Naive B cell (primary cell): ENCODE measurements at regions not wholly inside any gene's neighbourhood (a gene's known extent, or its start where the extent isn't known, plus 50 kb on each side); places are given as distances from the start of the nearest gene placed in this dataset.
"Not testable (repeated sequence)": the region's sequence is repeated elsewhere in the genome, so short reads cannot be mapped to it uniquely, and the experiment has no call there.

Experiments
- ATAC-seq, 2 donors: fragments of 150-1000 bp; cut with Tn5 transposase; 2 replicates each; pipeline ENCODE4 v1.10.0; 2021; ENCODE audit warnings: low read depth in 2 of 2, mild to moderate bottlenecking in 2 of 2, moderate library complexity in 2 of 2
- DNase-seq: peaks from one replicate; pipeline ENCODE4 v3.0.0; 2022
- H3K27ac Mint-ChIP-seq, 6 donors: one replicate each; pipeline ENCODE4 v1.8.0; 2020 to 2022; ENCODE audit warnings: mild to moderate bottlenecking in 6 of 6, mixed read lengths in 6 of 6, moderate library complexity in 5 of 6, inconsistent platforms in 2 of 6
- H3K27me3 Mint-ChIP-seq, 3 donors: one replicate each; pipeline ENCODE4 v1.8.0; 2021 to 2022; ENCODE audit warnings: mixed read lengths in 3 of 3, mild to moderate bottlenecking in 1 of 3
- H3K36me3 Mint-ChIP-seq, 2 donors: one replicate each; pipeline ENCODE4 v1.8.0; 2020 to 2022; ENCODE audit warnings: mixed read lengths in 2 of 2, inconsistent platforms in 1 of 2, mild to moderate bottlenecking in 1 of 2
- H3K4me1 Mint-ChIP-seq, 3 donors: one replicate each; pipeline ENCODE4 v1.8.0; 2020 to 2022; ENCODE audit warnings: mixed read lengths in 3 of 3, inconsistent platforms in 1 of 3, mild to moderate bottlenecking in 1 of 3, moderate library complexity in 1 of 3
- H3K4me3 Mint-ChIP-seq, 8 donors: one replicate each; pipeline ENCODE4 v1.8.0; 2020 to 2022; ENCODE audit warnings: mild to moderate bottlenecking in 8 of 8, mixed read lengths in 8 of 8, moderate library complexity in 8 of 8, inconsistent platforms in 2 of 8
- H3K9me3 Mint-ChIP-seq, 7 donors: one replicate each; pipeline ENCODE4 v1.8.0; 2020 to 2022; ENCODE audit warnings: mixed read lengths in 7 of 7, mild to moderate bottlenecking in 5 of 7, inconsistent platforms in 2 of 7, moderate library complexity in 1 of 7

GRCh38 chrX:144494074-144494473 lies 610.2 kb downstream of the UBE2NL start:
- H3K4me3 Mint-ChIP-seq = no peak overlapping the region
- ATAC-seq (no peak), DNase-seq (no peak)
- H3K9me3 Mint-ChIP-seq = peaks cover 0 to 3% (median 0%) of the 10 kb centered on the region in 7 donors
- H3K4me1 Mint-ChIP-seq = no peaks in the 10 kb centered on the region
- H3K27ac Mint-ChIP-seq = no peak overlapping the region
- no peaks in the 10 kb centered on the region for H3K27me3 Mint-ChIP-seq
- H3K36me3 Mint-ChIP-seq = no peaks in the 10 kb centered on the region

GRCh38 chrX:144531877-144532276 lies 648.0 kb downstream of the UBE2NL start:
- ATAC-seq (no peak), DNase-seq (no peak)
- Mint-ChIP-seq H3K27ac (no peak overlapping the region), H3K9me3 (peaks cover 2 to 13% (median 5%) of the 10 kb centered on the region in 7 donors), H3K27me3 (no peaks in the 10 kb centered on the region), H3K4me3 (no peak overlapping the region), H3K36me3 (no peaks in the 10 kb centered on the region), H3K4me1 (no peaks in the 10 kb centered on the region)

GRCh38 chrX:144566592-144566991 lies 680.7 kb upstream of the SPANXN1 start:
- H3K27me3 Mint-ChIP-seq = no peaks in the 10 kb centered on the region

GRCh38 chrX:144586756-144587155 lies 660.5 kb upstream of the SPANXN1 start:
- no peaks in the 10 kb centered on the region for H3K36me3 Mint-ChIP-seq
- H3K27ac Mint-ChIP-seq = no peak overlapping the region
- no peaks in the 10 kb centered on the region for H3K4me1 Mint-ChIP-seq
- H3K9me3 Mint-ChIP-seq = peaks cover 0 to 11% (median 4%) of the 10 kb centered on the region in 7 donors
- no peak overlapping the region for H3K4me3 Mint-ChIP-seq
- H3K27me3 Mint-ChIP-seq = no peaks in the 10 kb centered on the region
- DNase-seq (no peak), ATAC-seq (no peak)

More at GRCh38 chrX:144566592-144566991, 680.7 kb upstream of the SPANXN1 start:
- no peaks in the 10 kb centered on the region for H3K36me3 Mint-ChIP-seq
- H3K9me3 Mint-ChIP-seq = peaks cover 0 to 8% (median 0%) of the 10 kb centered on the region in 7 donors
- ATAC-seq = no peak
- no peak overlapping the region for H3K27ac Mint-ChIP-seq
- H3K4me3 Mint-ChIP-seq = no peak overlapping the region
- H3K4me1 Mint-ChIP-seq = no peaks in the 10 kb centered on the region
- no peak for DNase-seq

- Mint-ChIP-seq H3K27me3 (no peaks in the 10 kb centered on the region), H3K4me1 (no peaks in the 10 kb centered on the region), H3K27ac (no peak overlapping the region), H3K9me3 (peaks cover 0 to 18% (median 3%) of the 10 kb centered on the region in 7 donors), H3K36me3 (no peaks in the 10 kb centered on the region), H3K4me3 (no peak overlapping the region)
- DNase-seq (no peak), ATAC-seq (no peak)
Measured at GRCh38 chrX:144592036-144592435, 655.3 kb upstream of the SPANXN1 start.

- Mint-ChIP-seq H3K27ac (no peak overlapping the region), H3K4me1 (no peaks in the 10 kb centered on the region), H3K27me3 (no peaks in the 10 kb centered on the region)
Measured at GRCh38 chrX:144601010-144601409, 646.3 kb upstream of the SPANXN1 start.

GRCh38 chrX:144612076-144612475 lies 635.2 kb upstream of the SPANXN1 start:
- H3K4me3 Mint-ChIP-seq = no peak overlapping the region
- ATAC-seq (no peak), DNase-seq (no peak)
- H3K36me3 Mint-ChIP-seq = no peaks in the 10 kb centered on the region
- peaks cover 0 to 6% (median 2%) of the 10 kb centered on the region in 7 donors for H3K9me3 Mint-ChIP-seq
- no peaks in the 10 kb centered on the region for H3K4me1 Mint-ChIP-seq
- no peaks in the 10 kb centered on the region for H3K27me3 Mint-ChIP-seq
- H3K27ac Mint-ChIP-seq = no peak overlapping the region

More at GRCh38 chrX:144601010-144601409, 646.3 kb upstream of the SPANXN1 start:
- no peaks in the 10 kb centered on the region for H3K36me3 Mint-ChIP-seq
- no peak for ATAC-seq
- DNase-seq = no peak
- H3K4me3 Mint-ChIP-seq = no peak overlapping the region
- no peaks in the 10 kb centered on the region for H3K9me3 Mint-ChIP-seq

GRCh38 chrX:144616317-144616716 lies 631.0 kb upstream of the SPANXN1 start:
- Mint-ChIP-seq H3K27ac (no peak overlapping the region), H3K9me3 (peaks cover 0 to 8% (median 2%) of the 10 kb centered on the region in 7 donors), H3K36me3 (no peaks in the 10 kb centered on the region), H3K27me3 (no peaks in the 10 kb centered on the region), H3K4me1 (no peaks in the 10 kb centered on the region), H3K4me3 (no peak overlapping the region)
- DNase-seq (no peak), ATAC-seq (no peak)

- Mint-ChIP-seq H3K27me3 (no peaks in the 10 kb centered on the region), H3K9me3 (peaks cover 0 to 18% (median 0%) of the 10 kb centered on the region in 7 donors), H3K4me1 (no peaks in the 10 kb centered on the region), H3K4me3 (no peak overlapping the region), H3K36me3 (no peaks in the 10 kb centered on the region), H3K27ac (no peak overlapping the region)
- no peak for ATAC-seq
- no peak for DNase-seq
Measured at GRCh38 chrX:144627947-144628346, 619.4 kb upstream of the SPANXN1 start.

- not testable (repeated sequence) for H3K9me3 Mint-ChIP-seq, H3K4me1 Mint-ChIP-seq, ATAC-seq, DNase-seq, H3K36me3 Mint-ChIP-seq, H3K27ac Mint-ChIP-seq, H3K27me3 Mint-ChIP-seq, H3K4me3 Mint-ChIP-seq
Measured at GRCh38 chrX:144634451-144634850, 612.9 kb upstream of the SPANXN1 start.

- H3K4me1 Mint-ChIP-seq = no peaks in the 10 kb centered on the region
- H3K9me3 Mint-ChIP-seq = peaks cover 0 to 7% (median 4%) of the 10 kb centered on the region in 7 donors
- H3K27me3 Mint-ChIP-seq = no peaks in the 10 kb centered on the region
- ATAC-seq (no peak), DNase-seq (no peak)
- H3K27ac Mint-ChIP-seq = no peak overlapping the region
- no peak overlapping the region for H3K4me3 Mint-ChIP-seq
- H3K36me3 Mint-ChIP-seq = no peaks in the 10 kb centered on the region
Measured at GRCh38 chrX:144637731-144638130, 609.6 kb upstream of the SPANXN1 start.

GRCh38 chrX:144648788-144649187 lies 598.5 kb upstream of the SPANXN1 start:
- ATAC-seq (no peak), DNase-seq (no peak)
- no peaks in the 10 kb centered on the region for H3K36me3 Mint-ChIP-seq
- H3K4me1 Mint-ChIP-seq = no peaks in the 10 kb centered on the region
- no peak overlapping the region for H3K4me3 Mint-ChIP-seq
- H3K27ac Mint-ChIP-seq = no peak overlapping the region
- H3K9me3 Mint-ChIP-seq = peaks cover 0 to 7% (median 0%) of the 10 kb centered on the region in 7 donors
- H3K27me3 Mint-ChIP-seq = no peaks in the 10 kb centered on the region

GRCh38 chrX:144681501-144681900 lies 565.8 kb upstream of the SPANXN1 start:
- DNase-seq (no peak), ATAC-seq (no peak)
- Mint-ChIP-seq H3K4me1 (no peaks in the 10 kb centered on the region), H3K36me3 (no peaks in the 10 kb centered on the region), H3K9me3 (no peaks in the 10 kb centered on the region), H3K27me3 (no peaks in the 10 kb centered on the region), H3K4me3 (no peak overlapping the region), H3K27ac (no peak overlapping the region)

- H3K27me3 Mint-ChIP-seq = no peaks in the 10 kb centered on the region
- H3K27ac Mint-ChIP-seq = no peak overlapping the region
- H3K4me1 Mint-ChIP-seq = no peaks in the 10 kb centered on the region
- H3K9me3 Mint-ChIP-seq = no peaks in the 10 kb centered on the region
- H3K4me3 Mint-ChIP-seq = no peak overlapping the region
- no peaks in the 10 kb centered on the region for H3K36me3 Mint-ChIP-seq
- no peak for DNase-seq
- no peak for ATAC-seq
Measured at GRCh38 chrX:144683247-144683646, 564.1 kb upstream of the SPANXN1 start.

- Mint-ChIP-seq H3K4me1 (no peaks in the 10 kb centered on the region), H3K9me3 (peaks cover 0 to 9% (median 0%) of the 10 kb centered on the region in 7 donors), H3K27ac (no peak overlapping the region), H3K4me3 (no peak overlapping the region), H3K36me3 (no peaks in the 10 kb centered on the region), H3K27me3 (no peaks in the 10 kb centered on the region)
- DNase-seq = no peak
- no peak for ATAC-seq
Measured at GRCh38 chrX:144709841-144710240, 537.5 kb upstream of the SPANXN1 start.
